ENCODE measurements at regions not wholly inside any gene's neighbourhood (a gene's known extent, or its start where the extent isn't known, plus 50 kb on each side); places are given as distances from the start of the nearest gene placed in this dataset.

DNA sequence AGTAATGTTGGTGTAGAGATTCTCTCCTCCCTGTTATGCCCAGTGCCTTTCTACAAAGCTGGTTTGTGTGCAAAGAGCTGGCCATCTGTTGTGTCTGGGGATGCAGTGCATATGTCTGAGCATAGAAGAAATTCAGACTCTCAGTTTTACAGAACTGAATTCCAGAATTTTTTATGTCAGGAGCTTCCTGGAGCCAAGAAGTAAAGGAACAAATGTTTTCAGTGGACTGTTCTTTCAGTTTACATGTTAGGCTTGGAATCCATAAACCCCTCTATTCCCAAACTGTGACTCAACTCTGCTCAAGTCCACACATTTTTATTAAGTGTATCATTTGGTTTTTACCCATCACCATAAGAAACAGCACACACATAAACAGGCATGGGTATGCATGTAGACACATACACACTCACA is 366.0 kb downstream of the BRINP1 start:
- H3K4me3 ChIP-seq (ENCODE audit: low read length): no peak overlapping the region
- no peaks in the 10 kb centered on the region for H3K4me1 ChIP-seq (ENCODE audit: control insufficient read depth, insufficient read depth, low read length)

DNA sequence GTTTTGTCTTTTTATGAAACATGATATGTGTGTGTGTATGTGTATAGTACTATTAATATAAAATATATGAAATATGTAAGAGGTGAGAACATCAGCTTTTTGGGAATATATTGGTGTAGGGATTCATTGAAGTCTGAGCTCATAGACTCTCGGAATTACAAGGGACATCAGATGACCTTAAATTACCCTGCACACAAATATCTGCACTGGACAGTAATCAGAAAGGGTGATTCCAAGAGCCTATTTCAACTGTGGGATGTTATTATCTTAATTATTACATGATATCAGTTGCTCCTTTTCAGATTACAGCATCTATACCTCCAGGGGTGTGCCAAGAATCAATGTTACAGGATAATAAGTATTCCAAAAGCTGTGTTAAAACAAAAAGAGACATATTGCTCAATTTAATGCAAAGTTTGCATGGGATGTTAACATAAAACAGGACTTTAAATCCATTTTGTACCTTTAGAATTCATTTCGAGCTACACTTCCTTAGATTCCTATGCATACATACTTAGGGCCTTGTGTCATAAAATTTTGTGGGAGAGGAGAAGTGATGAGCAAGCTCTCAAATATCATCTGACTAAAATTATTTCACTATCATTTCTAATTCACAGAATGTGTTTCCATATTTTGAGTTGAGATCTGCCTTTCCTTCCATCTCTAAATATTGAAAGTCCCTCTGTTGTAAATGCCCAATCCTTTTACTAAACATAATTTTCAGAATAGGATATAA is 365.2 kb downstream of the BRINP1 start:
- Histone ChIP-seq H3K9me3 (ENCODE audit: control insufficient read depth, low read length) (no peaks in the 10 kb centered on the region), H3K4me3 (ENCODE audit: low read length) (no peak overlapping the region), H3K36me3 (ENCODE audit: control insufficient read depth, insufficient read depth, low read length) (no peaks in the 10 kb centered on the region), H3K4me1 (ENCODE audit: control insufficient read depth, insufficient read depth, low read length) (no peaks in the 10 kb centered on the region), H3K9ac (ENCODE audit: low read length) (no peak overlapping the region), H3K27me3 (ENCODE audit: control insufficient read depth, insufficient read depth, low read length) (no peaks in the 10 kb centered on the region)

More for the DNA sequence above, 366.0 kb downstream of the BRINP1 start:
- no peaks in the 10 kb centered on the region for H3K36me3 ChIP-seq (ENCODE audit: control insufficient read depth, insufficient read depth, low read length)
- no peak overlapping the region for H3K9ac ChIP-seq (ENCODE audit: low read length)
- no peaks in the 10 kb centered on the region for H3K9me3 ChIP-seq (ENCODE audit: control insufficient read depth, low read length)
- H3K27me3 ChIP-seq (ENCODE audit: control insufficient read depth, insufficient read depth, low read length): no peaks in the 10 kb centered on the region

DNA sequence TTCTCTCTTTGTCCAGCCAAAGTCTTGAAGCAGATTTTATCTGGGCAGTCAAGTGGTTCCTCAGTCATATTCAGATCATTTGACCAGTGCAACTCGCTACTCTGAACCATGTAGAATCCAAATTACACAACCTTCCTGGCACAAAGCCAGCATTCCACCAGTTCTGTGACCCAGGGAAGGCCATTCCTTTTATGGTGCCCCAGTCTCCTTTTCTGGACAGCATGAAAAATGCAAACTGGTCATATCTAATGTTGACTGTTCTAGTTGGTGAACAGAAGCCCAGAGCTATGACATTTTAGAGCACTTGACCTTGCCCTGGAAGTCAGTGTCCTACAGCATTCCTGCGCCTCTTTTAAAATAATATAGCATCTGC is 364.6 kb downstream of the BRINP1 start:
- Histone ChIP-seq H3K9me3 (ENCODE audit: control insufficient read depth, low read length) (no peaks in the 10 kb centered on the region), H3K9ac (ENCODE audit: low read length) (no peak overlapping the region), H3K4me1 (ENCODE audit: control insufficient read depth, insufficient read depth, low read length) (no peaks in the 10 kb centered on the region), H3K4me3 (ENCODE audit: low read length) (no peak overlapping the region), H3K36me3 (ENCODE audit: control insufficient read depth, insufficient read depth, low read length) (no peaks in the 10 kb centered on the region), H3K27me3 (ENCODE audit: control insufficient read depth, insufficient read depth, low read length) (no peaks in the 10 kb centered on the region)

DNA sequence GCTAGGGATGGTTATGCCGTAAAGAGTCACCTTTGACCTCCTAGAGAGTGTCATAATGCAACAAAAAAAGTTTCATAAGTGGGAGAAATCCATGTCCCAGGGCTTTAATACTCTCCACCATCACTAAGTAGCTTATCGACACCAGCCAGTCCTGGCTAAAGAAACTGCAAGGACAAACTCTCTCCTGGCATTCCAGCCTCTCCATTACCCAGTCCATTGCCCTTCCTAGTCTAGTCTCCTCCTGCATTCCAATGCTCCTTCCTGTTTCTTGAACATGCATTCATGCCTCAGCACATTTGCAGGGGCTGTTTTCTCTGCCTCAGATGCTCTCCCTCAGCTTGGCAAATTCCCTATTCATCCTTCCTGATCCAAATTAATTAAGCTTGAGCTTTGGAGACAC is 364.1 kb downstream of the BRINP1 start:
- Histone ChIP-seq H3K36me3 (ENCODE audit: control insufficient read depth, insufficient read depth, low read length) (no peaks in the 10 kb centered on the region), H3K4me1 (ENCODE audit: control insufficient read depth, insufficient read depth, low read length) (no peaks in the 10 kb centered on the region), H3K4me3 (ENCODE audit: low read length) (no peak overlapping the region), H3K27me3 (ENCODE audit: control insufficient read depth, insufficient read depth, low read length) (no peaks in the 10 kb centered on the region), H3K9ac (ENCODE audit: low read length) (no peak overlapping the region), H3K9me3 (ENCODE audit: control insufficient read depth, low read length) (no peaks in the 10 kb centered on the region)

DNA sequence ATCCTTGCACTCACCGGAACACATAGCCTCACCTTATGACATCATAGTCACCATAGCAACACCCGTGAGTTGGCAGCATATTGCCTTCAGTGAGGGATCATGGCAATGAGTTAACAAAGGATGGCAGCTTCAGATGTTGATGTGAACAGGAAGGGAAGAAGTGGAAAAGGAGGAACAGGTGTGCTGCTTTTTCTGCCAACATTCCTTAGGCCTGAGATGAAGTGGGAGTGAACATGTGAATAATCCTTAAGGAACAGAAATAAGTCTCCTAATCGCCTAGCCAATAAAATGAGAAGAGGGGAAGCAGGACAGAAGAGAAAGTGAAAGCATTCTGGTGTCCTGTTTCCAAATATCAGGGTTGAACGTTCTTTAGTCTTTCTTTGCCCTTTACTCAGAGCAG is 360.0 kb downstream of the BRINP1 start:
- no peak overlapping the region for H3K4me3 ChIP-seq (ENCODE audit: low read length)
- no peaks in the 10 kb centered on the region for H3K4me1 ChIP-seq (ENCODE audit: control insufficient read depth, insufficient read depth, low read length)
- no peak overlapping the region for H3K9ac ChIP-seq (ENCODE audit: low read length)
- H3K9me3 ChIP-seq (ENCODE audit: control insufficient read depth, low read length): no peaks in the 10 kb centered on the region
- no peaks in the 10 kb centered on the region for H3K27me3 ChIP-seq (ENCODE audit: control insufficient read depth, insufficient read depth, low read length)
- H3K36me3 ChIP-seq (ENCODE audit: control insufficient read depth, insufficient read depth, low read length): no peaks in the 10 kb centered on the region

DNA sequence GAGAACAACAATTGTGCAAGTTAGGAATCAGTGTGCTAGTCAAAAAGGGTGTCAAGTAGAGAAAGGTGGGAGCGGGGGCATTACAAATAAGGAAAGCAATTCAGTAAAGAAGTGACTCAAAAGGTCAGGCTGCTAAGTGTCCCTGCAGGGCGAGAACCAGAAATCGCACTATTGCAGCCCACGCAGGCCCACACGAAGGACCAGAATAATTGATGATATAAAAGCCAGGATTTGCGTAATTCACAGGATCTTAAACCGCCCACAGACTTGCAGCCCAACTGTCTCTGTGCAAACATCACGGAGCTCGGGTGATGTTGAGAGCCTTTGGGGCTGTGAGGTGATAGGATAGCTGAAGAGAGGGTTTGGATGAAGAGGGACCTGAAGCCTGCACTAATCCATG is 349.0 kb downstream of the BRINP1 start:
- Histone ChIP-seq H3K4me1 (ENCODE audit: control insufficient read depth, insufficient read depth, low read length) (no peaks in the 10 kb centered on the region), H3K9me3 (ENCODE audit: control insufficient read depth, low read length) (no peaks in the 10 kb centered on the region), H3K27me3 (ENCODE audit: control insufficient read depth, insufficient read depth, low read length) (no peaks in the 10 kb centered on the region), H3K4me3 (ENCODE audit: low read length) (no peak overlapping the region), H3K36me3 (ENCODE audit: control insufficient read depth, insufficient read depth, low read length) (no peaks in the 10 kb centered on the region), H3K9ac (ENCODE audit: low read length) (no peak overlapping the region)

DNA sequence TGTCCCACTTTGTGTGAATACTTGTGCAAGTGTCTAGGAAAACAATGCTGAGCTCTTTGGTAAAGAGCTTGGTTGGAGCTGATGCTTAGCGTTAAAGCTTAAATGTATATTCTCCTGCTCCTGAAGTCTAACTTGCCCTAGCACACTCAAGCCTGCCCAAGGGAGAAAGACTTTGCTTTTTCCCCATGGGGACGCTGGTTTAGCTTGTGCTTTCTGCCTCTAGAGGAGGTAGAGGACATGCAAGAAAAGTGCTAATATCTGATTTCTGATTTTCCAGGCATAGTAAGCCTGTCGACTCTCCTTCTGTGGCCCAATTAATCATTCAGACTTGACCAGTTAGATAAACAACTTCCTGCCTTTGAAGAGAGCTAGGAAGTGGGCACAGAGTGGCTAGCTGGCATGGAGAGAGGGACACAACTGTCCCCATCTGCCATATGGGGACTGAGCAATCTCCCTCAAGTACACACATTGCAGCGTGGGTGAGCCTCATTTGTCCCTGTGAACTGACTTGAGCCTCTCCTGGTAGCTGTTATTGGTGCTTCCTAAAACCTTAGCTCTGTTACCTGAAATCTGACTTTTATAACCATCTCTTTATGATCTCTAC is 348.4 kb downstream of the BRINP1 start:
- no peak overlapping the region for H3K4me3 ChIP-seq (ENCODE audit: low read length)
- no peaks in the 10 kb centered on the region for H3K27me3 ChIP-seq (ENCODE audit: control insufficient read depth, insufficient read depth, low read length)
- H3K9me3 ChIP-seq (ENCODE audit: control insufficient read depth, low read length): no peaks in the 10 kb centered on the region
- no peak overlapping the region for H3K9ac ChIP-seq (ENCODE audit: low read length)
- H3K4me1 ChIP-seq (ENCODE audit: control insufficient read depth, insufficient read depth, low read length): no peaks in the 10 kb centered on the region
- no peaks in the 10 kb centered on the region for H3K36me3 ChIP-seq (ENCODE audit: control insufficient read depth, insufficient read depth, low read length)

DNA sequence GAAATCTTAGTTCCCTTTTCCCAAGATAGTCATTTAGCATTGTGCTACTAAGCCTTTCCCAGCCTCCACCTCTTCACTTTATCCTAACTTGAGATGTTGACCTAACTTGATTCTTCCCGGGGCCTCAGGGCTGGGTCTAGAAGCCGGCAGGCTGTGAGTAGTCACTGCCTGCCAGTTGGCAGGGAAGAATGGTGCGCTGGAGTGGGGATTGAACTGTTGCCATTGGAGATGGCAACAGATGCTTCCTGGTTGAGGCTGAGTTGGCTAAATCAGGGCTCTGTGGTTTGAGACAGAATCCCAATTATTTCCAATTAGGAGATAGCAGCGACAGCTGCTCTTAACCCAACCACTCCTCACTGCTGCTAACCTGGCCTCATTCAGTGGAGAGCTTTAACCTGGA is 343.1 kb downstream of the BRINP1 start:
- Histone ChIP-seq H3K9ac (ENCODE audit: low read length) (no peak overlapping the region), H3K36me3 (ENCODE audit: control insufficient read depth, insufficient read depth, low read length) (no peaks in the 10 kb centered on the region), H3K4me3 (ENCODE audit: low read length) (no peak overlapping the region), H3K27me3 (ENCODE audit: control insufficient read depth, insufficient read depth, low read length) (no peaks in the 10 kb centered on the region), H3K4me1 (ENCODE audit: control insufficient read depth, insufficient read depth, low read length) (no peaks in the 10 kb centered on the region), H3K9me3 (ENCODE audit: control insufficient read depth, low read length) (no peaks in the 10 kb centered on the region)

DNA sequence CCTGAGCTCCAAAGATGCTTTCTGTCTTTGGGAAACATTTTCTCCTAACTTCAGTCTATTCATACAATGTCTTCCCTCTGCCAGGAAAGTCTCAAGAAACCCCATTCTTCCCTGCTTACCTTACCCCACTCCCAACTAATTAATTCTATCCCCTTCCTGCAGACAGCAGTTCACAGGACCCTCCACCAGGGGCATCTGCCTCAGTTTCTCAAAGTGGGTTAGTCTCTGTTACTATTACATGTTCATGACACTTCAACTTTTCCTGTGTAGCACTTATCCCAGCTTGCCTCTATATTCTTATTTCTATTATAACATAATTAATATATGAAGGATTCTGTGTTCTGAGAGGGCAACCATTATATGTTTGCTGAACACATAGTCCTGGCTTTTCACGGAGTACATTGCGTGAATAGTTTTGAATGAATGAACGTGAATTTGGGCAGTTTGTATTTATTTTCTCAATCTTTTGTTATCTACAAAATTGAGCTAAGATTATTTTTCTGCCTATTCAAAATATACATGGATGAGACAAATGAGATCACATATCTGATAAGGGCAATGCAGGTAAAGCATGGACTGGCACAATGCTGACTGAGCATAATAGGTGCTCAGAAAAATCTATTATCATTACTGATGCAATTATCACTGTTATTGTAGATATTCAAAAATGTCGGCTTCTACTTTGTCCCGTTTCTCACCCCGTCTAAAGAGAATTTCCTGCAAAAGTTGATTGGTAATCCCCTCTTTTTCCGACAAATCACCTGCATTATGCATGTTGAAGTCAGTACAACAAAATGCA is 341.1 kb downstream of the BRINP1 start:
- H3K9ac ChIP-seq (ENCODE audit: low read length): no peak overlapping the region
- H3K4me1 ChIP-seq (ENCODE audit: control insufficient read depth, insufficient read depth, low read length): no peaks in the 10 kb centered on the region
- H3K4me3 ChIP-seq (ENCODE audit: low read length): no peak overlapping the region
- H3K9me3 ChIP-seq (ENCODE audit: control insufficient read depth, low read length): no peaks in the 10 kb centered on the region
- H3K27me3 ChIP-seq (ENCODE audit: control insufficient read depth, insufficient read depth, low read length): no peaks in the 10 kb centered on the region
- no peaks in the 10 kb centered on the region for H3K36me3 ChIP-seq (ENCODE audit: control insufficient read depth, insufficient read depth, low read length)

DNA sequence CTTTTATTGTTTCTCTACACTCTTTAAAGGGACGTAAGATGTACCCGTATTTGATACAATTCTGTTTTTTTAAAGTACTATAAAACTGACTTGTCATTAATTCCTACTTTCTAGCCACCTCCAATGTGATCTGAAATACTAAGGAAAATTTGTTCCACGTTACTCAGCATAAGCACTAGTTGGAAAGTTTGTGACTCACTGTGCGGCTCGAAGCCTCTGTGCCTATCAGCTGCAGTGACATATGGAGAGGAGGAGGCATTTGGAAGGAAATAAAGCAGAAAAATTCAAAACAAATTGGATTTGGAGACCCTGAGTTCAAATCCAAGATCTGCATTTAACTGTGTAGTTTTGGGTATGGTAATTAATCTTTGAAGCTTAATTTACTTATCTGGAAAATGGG is 339.3 kb downstream of the BRINP1 start:
- no peaks in the 10 kb centered on the region for H3K4me1 ChIP-seq (ENCODE audit: control insufficient read depth, insufficient read depth, low read length)
- no peaks in the 10 kb centered on the region for H3K9me3 ChIP-seq (ENCODE audit: control insufficient read depth, low read length)
- H3K4me3 ChIP-seq (ENCODE audit: low read length): no peak overlapping the region
- H3K27me3 ChIP-seq (ENCODE audit: control insufficient read depth, insufficient read depth, low read length): no peaks in the 10 kb centered on the region
- H3K9ac ChIP-seq (ENCODE audit: low read length): no peak overlapping the region
- no peaks in the 10 kb centered on the region for H3K36me3 ChIP-seq (ENCODE audit: control insufficient read depth, insufficient read depth, low read length)

DNA sequence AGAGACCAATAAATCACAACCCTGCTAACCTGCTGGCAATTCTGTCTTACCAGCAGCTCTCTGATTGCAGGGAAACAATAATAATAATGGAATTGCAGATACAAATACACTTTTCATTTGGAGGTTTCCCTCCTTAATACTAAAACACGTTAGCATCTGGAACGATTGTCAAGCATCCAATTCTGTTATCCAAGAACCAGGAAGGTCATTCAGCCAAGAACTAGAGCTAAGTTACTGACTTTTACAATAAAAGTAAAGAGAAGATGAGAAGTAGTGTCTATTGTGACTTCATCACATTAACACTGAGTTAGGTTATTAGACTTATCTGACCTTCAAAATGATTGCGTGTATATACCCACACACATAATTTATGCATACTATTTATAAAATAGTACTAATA is 335.6 kb downstream of the BRINP1 start:
- no peaks in the 10 kb centered on the region for H3K4me1 ChIP-seq (ENCODE audit: control insufficient read depth, insufficient read depth, low read length)
- H3K36me3 ChIP-seq (ENCODE audit: control insufficient read depth, insufficient read depth, low read length): no peaks in the 10 kb centered on the region
- H3K4me3 ChIP-seq (ENCODE audit: low read length): no peak overlapping the region
- no peak overlapping the region for H3K9ac ChIP-seq (ENCODE audit: low read length)
- no peaks in the 10 kb centered on the region for H3K9me3 ChIP-seq (ENCODE audit: control insufficient read depth, low read length)
- H3K27me3 ChIP-seq (ENCODE audit: control insufficient read depth, insufficient read depth, low read length): no peaks in the 10 kb centered on the region

DNA sequence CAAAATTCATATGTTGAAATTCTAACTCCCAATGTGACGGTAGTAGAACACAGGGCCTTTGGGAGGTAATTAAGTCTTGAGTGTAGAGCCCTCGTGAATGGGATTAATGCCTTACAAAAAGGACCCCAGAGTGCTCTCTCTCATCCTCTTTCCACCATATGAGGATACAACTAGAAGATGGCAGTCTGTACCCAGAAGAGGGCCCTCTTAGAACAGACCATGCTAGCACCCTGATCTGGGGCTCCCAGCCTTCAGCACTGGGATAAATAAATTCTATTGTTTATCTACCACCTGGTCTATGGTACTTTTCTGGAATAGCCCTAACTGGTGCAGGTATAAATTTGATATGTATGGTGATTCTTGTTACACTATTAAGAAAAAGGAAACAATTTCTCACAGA is 332.3 kb downstream of the BRINP1 start:
- Histone ChIP-seq H3K36me3 (ENCODE audit: control insufficient read depth, insufficient read depth, low read length) (no peaks in the 10 kb centered on the region), H3K9ac (ENCODE audit: low read length) (no peak overlapping the region), H3K4me3 (ENCODE audit: low read length) (no peak overlapping the region), H3K27me3 (ENCODE audit: control insufficient read depth, insufficient read depth, low read length) (no peaks in the 10 kb centered on the region), H3K4me1 (ENCODE audit: control insufficient read depth, insufficient read depth, low read length) (no peaks in the 10 kb centered on the region), H3K9me3 (ENCODE audit: control insufficient read depth, low read length) (no peaks in the 10 kb centered on the region)

Data from mucosa of stomach (tissue), 1 donor.